IMR-90 (cell line): ENCODE measurements at regions not wholly inside any gene's neighbourhood (a gene's known extent, or its start where the extent isn't known, plus 50 kb on each side); places are given as distances from the start of the nearest gene placed in this dataset.

Experiments
- ATAC-seq: fragments of 200-7000 bp; cut with Tn5 transposase; 2 replicates; pipeline ENCODE4 v1.9.1; 2020; ENCODE audit warnings: low read depth, mild to moderate bottlenecking, moderate library complexity
- BruUV-seq: library from RNA; stranded (reverse); fragments of 400-500 nt; replicated peaks from 2 replicates; lab custom pipeline; 2021; lab: Mats Ljungman, UMichigan
- CTCF ChIA-PET: fragments of 300-600 bp; formaldehyde crosslinking; extraction: SDS; loops from one replicate; lab custom pipeline; 2021; ENCODE audit warnings: antibody characterized with exemption; lab: Yijun Ruan, JAX
- POLR2A ChIA-PET: fragments of 300-600 bp; sonication (Branson Sonifier 250); formaldehyde crosslinking; loops from one replicate; lab custom pipeline; 2022; ENCODE audit warnings: antibody characterized with exemption; ENCODE audit not compliant: unreplicated experiment; lab: Charles Lee
- DNase-seq: peaks from one replicate; pipeline ENCODE4 v3.0.0; 2013
- H2AFZ ChIP-seq: replicated peaks from 2 replicates; pipeline ENCODE3; 2013; ENCODE audit warnings: low read length, mild to moderate bottlenecking; ENCODE audit not compliant: poor library complexity
- H2AK5ac ChIP-seq: 2 replicates; pipeline ENCODE4 v1.6.1; 2013; ENCODE audit warnings: low read depth, low read length, inconsistent platforms
- H2AK9ac ChIP-seq: replicated peaks from 2 replicates; pipeline ENCODE3; 2013; ENCODE audit warnings: mild to moderate bottlenecking, low read depth, low read length, moderate library complexity; ENCODE audit not compliant: poor library complexity
- H2BK120ac ChIP-seq: 2 replicates; pipeline ENCODE4 v1.6.1; 2013; ENCODE audit warnings: low read depth, low read length, inconsistent platforms
- H2BK15ac ChIP-seq: 3 replicates; pipeline ENCODE4 v1.6.1; 2013; ENCODE audit warnings: low read depth, low read length, inconsistent platforms
- H2BK20ac ChIP-seq: 2 replicates; pipeline ENCODE4 v1.6.1; 2013; ENCODE audit warnings: low read depth, mild to moderate bottlenecking, inconsistent platforms, low read length, moderate library complexity
- H2BK5ac ChIP-seq: 2 replicates; pipeline ENCODE4 v1.6.1; 2013; ENCODE audit warnings: mild to moderate bottlenecking, low read depth, low read length, inconsistent platforms; ENCODE audit not compliant: poor library complexity, severe bottlenecking
- H3K14ac ChIP-seq: replicated peaks from 2 replicates; pipeline ENCODE4 v1.6.1; 2013; ENCODE audit warnings: low read depth, low read length, inconsistent platforms
- H3K18ac ChIP-seq: 2 replicates; pipeline ENCODE4 v1.6.1; 2013; ENCODE audit warnings: low read depth, low read length, control low read depth
- H3K23ac ChIP-seq: 2 replicates; pipeline ENCODE4 v1.6.1; 2013; ENCODE audit warnings: low read depth, low read length, inconsistent platforms
- H3K27ac ChIP-seq: 2 replicates; pipeline ENCODE4 v1.5.1; 2013; ENCODE audit warnings: mild to moderate bottlenecking, control low read depth, low read length; ENCODE audit not compliant: insufficient read depth
- H3K27me3 ChIP-seq: 2 replicates; pipeline ENCODE4 v1.6.1; 2013; ENCODE audit warnings: low read length; ENCODE audit not compliant: control insufficient read depth, insufficient read depth
- H3K36me3 ChIP-seq: 2 replicates; pipeline ENCODE4 v1.6.1; 2013; ENCODE audit warnings: low read length, mixed read lengths; ENCODE audit not compliant: control insufficient read depth, insufficient read depth
- H3K4ac ChIP-seq: 2 replicates; pipeline ENCODE4 v1.6.1; 2013; ENCODE audit warnings: low read depth, low read length, inconsistent platforms
- H3K4me1 ChIP-seq: 2 replicates; pipeline ENCODE4 v1.6.1; 2013; ENCODE audit warnings: low read length, mixed read lengths; ENCODE audit not compliant: control insufficient read depth, insufficient read depth
- H3K4me2 ChIP-seq: 2 replicates; pipeline ENCODE4 v1.6.1; 2013; ENCODE audit warnings: low read depth, mild to moderate bottlenecking, control low read depth, low read length, moderate library complexity
- H3K4me3 ChIP-seq: 2 replicates; pipeline ENCODE4 v1.5.1; 2013; ENCODE audit warnings: low read depth, mild to moderate bottlenecking, control low read depth, low read length, moderate library complexity; ENCODE audit not compliant: insufficient read depth
- H3K56ac ChIP-seq: 2 replicates; pipeline ENCODE4 v1.6.1; 2013; ENCODE audit warnings: low read length, inconsistent platforms; ENCODE audit not compliant: insufficient read depth; ENCODE audit errors: extremely low read depth
- H3K79me1 ChIP-seq, 2 experiments: 2 replicates each; pipeline ENCODE4 v1.6.1; 2013; ENCODE audit warnings: low read length in 2 of 2, inconsistent platforms in 1 of 2, low read depth in 1 of 2
- H3K9ac ChIP-seq: 2 replicates; pipeline ENCODE4 v1.6.1; 2013; ENCODE audit warnings: low read depth, low read length, control low read depth
- H3K9me1 ChIP-seq: 2 replicates; pipeline ENCODE4 v1.6.1; 2013; ENCODE audit warnings: low read length, inconsistent platforms; ENCODE audit not compliant: insufficient read depth
- H3K9me3 ChIP-seq: 2 replicates; pipeline ENCODE4 v1.6.1; 2013; ENCODE audit warnings: low read length; ENCODE audit not compliant: control insufficient read depth, insufficient read depth
- H4K20me1 ChIP-seq: 2 replicates; pipeline ENCODE4 v1.6.1; 2013; ENCODE audit warnings: low read length, inconsistent platforms; ENCODE audit not compliant: insufficient read depth
- H4K5ac ChIP-seq: 2 replicates; pipeline ENCODE4 v1.6.1; 2013; ENCODE audit warnings: mild to moderate bottlenecking, low read depth, low read length, control low read depth
- H4K8ac ChIP-seq, 2 experiments: 2 replicates each; pipeline ENCODE4 v1.6.1; 2013; ENCODE audit warnings: low read depth in 2 of 2, low read length in 2 of 2, control low read depth in 1 of 2, inconsistent platforms in 1 of 2
- H4K91ac ChIP-seq: 2 replicates; pipeline ENCODE4 v1.6.1; 2013; ENCODE audit warnings: low read depth, low read length, inconsistent platforms; ENCODE audit not compliant: insufficient read depth
- BHLHE40 ChIP-seq: fragments of 150-350 bp; IDR thresholded peaks from 2 replicates; pipeline ENCODE4 v1.6.1; 2016; ENCODE audit warnings: mild to moderate bottlenecking, low read depth, low read length
- CEBPB ChIP-seq: IDR thresholded peaks from 2 replicates; pipeline ENCODE4 v1.6.1; 2012; ENCODE audit warnings: low read depth, low read length, improper control_type of control experiment
- CHD1 ChIP-seq: IDR thresholded peaks from 2 replicates; pipeline ENCODE4 v1.6.1; 2012; ENCODE audit warnings: low read depth, low read length, improper control_type of control experiment
- FOS ChIP-seq: fragments of 150-350 bp; IDR thresholded peaks from 2 replicates; pipeline ENCODE4 v1.6.1; 2016; ENCODE audit warnings: low read depth, low read length
- MAFK ChIP-seq: IDR thresholded peaks from 2 replicates; pipeline ENCODE4 v1.6.1; 2012; ENCODE audit warnings: low read depth, low read length, improper control_type of control experiment
- MAZ ChIP-seq: IDR thresholded peaks from 2 replicates; pipeline ENCODE4 v1.6.1; 2012; ENCODE audit warnings: low read depth, mild to moderate bottlenecking, low read length, improper control_type of control experiment, moderate library complexity, borderline replicate concordance
- NFE2L2 ChIP-seq: fragments of 150-350 bp; IDR thresholded peaks from 2 replicates; pipeline ENCODE4 v1.6.1; 2016; ENCODE audit warnings: low read depth, mild to moderate bottlenecking, low read length
- POLR2A ChIP-seq: IDR thresholded peaks from 2 replicates; pipeline ENCODE4 v1.6.1; 2012; ENCODE audit warnings: mild to moderate bottlenecking, low read depth, low read length
- RAD21 ChIP-seq: IDR thresholded peaks from 2 replicates; pipeline ENCODE4 v1.6.1; 2012; ENCODE audit warnings: low read length, improper control_type of control experiment
- RCOR1 ChIP-seq: IDR thresholded peaks from 2 replicates; pipeline ENCODE4 v1.6.1; 2012; ENCODE audit warnings: mild to moderate bottlenecking, low read length, improper control_type of control experiment; ENCODE audit not compliant: insufficient replicate concordance
- RFX5 ChIP-seq: IDR thresholded peaks from 2 replicates; pipeline ENCODE4 v1.8.0; 2012; ENCODE audit warnings: low read depth, mild to moderate bottlenecking, low read length, moderate library complexity
- SMC3 ChIP-seq: fragments of 150-350 bp; IDR thresholded peaks from 2 replicates; pipeline ENCODE4 v1.6.1; 2016; ENCODE audit warnings: low read depth, mild to moderate bottlenecking, antibody characterized with exemption, low read length, moderate library complexity
- USF2 ChIP-seq: fragments of 150-350 bp; IDR thresholded peaks from 2 replicates; pipeline ENCODE4 v1.6.1; 2017; ENCODE audit warnings: mild to moderate bottlenecking, antibody characterized with exemption, low read length, low read depth
- WGBS, 2 experiments: methylation state at CpG; one replicate each; pipeline versions ENCODE4 v1.1.5 to v1.1.7; 2013; ENCODE audit warnings: missing lambda C conversion rate in 2 of 2; ENCODE audit not compliant: insufficient read length in 1 of 2; ENCODE audit errors: extremely low coverage in 2 of 2; 5-methylcytosine and 5-hydroxymethylcytosine counted together
- dilution Hi-C: fragments of 300-500 bp; cut with HindIII; formaldehyde crosslinking; loops from one replicate; pipeline ENCODE4 v1.14.3; 2018; ENCODE audit warnings: low sequenced_read_pairs; ENCODE audit not compliant: unreplicated experiment
- in situ Hi-C: fragments of 300-500 bp; cut with MboI; formaldehyde crosslinking; loops from 3 replicates; pipeline ENCODE4 v1.14.3; 2019; ENCODE audit warnings: low sequenced_read_pairs, inconsistent platforms, mixed read lengths
- intact Hi-C: fragments of 100-400 bp; cut with micrococcal nuclease; formaldehyde crosslinking; loops from 2 replicates; pipeline ENCODE4 v1.10.0; 2022
- TF ChIP-seq, protein P1 (sequence below): conservative IDR thresholded peaks from 2 replicates; pipeline ENCODE4 v1.5.1; 2012; ENCODE audit warnings: mild to moderate bottlenecking, low read depth, low read length, improper control_type of control experiment
- TF ChIP-seq, protein P2 (sequence below): fragments of 150-350 bp; IDR thresholded peaks from 2 replicates; pipeline ENCODE4 v1.6.1; 2016; ENCODE audit warnings: low read depth, mild to moderate bottlenecking, low read length, moderate library complexity, borderline replicate concordance

- H4K91ac ChIP-seq: 0 out of 2 replicates have a peak overlapping the region, but pooled peaks have one; percentile 4
- H2BK5ac ChIP-seq: peak overlapping the region; percentile 81
- H3K79me1 ChIP-seq: no peaks in the 10 kb centered on the region; a peak in 1 of 4 replicates
- no peak overlapping the region for H2BK15ac ChIP-seq
- intact Hi-C loops (loop anchor here (1.0 to 10.0 kb wide), 2 partner anchors 68 to 222 kb away; no protein-coding TSS in a partner anchor), in situ Hi-C loops (no loop called here), dilution Hi-C loops (no loop called here)
- no peaks in the 10 kb centered on the region for H4K20me1 ChIP-seq
- H2BK120ac ChIP-seq: peak overlapping the region; percentile 97
- peak overlapping the region; percentile 39; the same call in 1 of the 2 replicates for H3K4me2 ChIP-seq
- H3K9ac ChIP-seq: no peak overlapping the region
- WGBS, 2 experiments: 0% methylated on average over 1 of the region's 7 CpGs; no CpG with 5 or more reads in 1 of the 2 experiments
- peaks cover 3% of the 10 kb centered on the region for H3K9me1 ChIP-seq
- peak overlapping the region; percentile 99; the same call in 1 of the 2 replicates for H3K18ac ChIP-seq
- H3K56ac ChIP-seq: no peak overlapping the region
- TF ChIP-seq RAD21 (no peak; the same call in 1 of the 2 replicates), RFX5 (no peak), NFE2L2 (no peak), USF2 (no peak), CEBPB (peak; percentile 95), BHLHE40 (no peak; the same call in 1 of the 2 replicates), CHD1 (no peak), MAFK (no peak), MAZ (no peak), FOS (peak; percentile 28), POLR2A (no peak), RCOR1 (peak; percentile 40), SMC3 (peak; percentile 1; the same call in 1 of the 2 replicates)
- TF ChIP-seq, protein P1, sequence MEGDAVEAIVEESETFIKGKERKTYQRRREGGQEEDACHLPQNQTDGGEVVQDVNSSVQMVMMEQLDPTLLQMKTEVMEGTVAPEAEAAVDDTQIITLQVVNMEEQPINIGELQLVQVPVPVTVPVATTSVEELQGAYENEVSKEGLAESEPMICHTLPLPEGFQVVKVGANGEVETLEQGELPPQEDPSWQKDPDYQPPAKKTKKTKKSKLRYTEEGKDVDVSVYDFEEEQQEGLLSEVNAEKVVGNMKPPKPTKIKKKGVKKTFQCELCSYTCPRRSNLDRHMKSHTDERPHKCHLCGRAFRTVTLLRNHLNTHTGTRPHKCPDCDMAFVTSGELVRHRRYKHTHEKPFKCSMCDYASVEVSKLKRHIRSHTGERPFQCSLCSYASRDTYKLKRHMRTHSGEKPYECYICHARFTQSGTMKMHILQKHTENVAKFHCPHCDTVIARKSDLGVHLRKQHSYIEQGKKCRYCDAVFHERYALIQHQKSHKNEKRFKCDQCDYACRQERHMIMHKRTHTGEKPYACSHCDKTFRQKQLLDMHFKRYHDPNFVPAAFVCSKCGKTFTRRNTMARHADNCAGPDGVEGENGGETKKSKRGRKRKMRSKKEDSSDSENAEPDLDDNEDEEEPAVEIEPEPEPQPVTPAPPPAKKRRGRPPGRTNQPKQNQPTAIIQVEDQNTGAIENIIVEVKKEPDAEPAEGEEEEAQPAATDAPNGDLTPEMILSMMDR: no peak
- TF ChIP-seq, protein P2, sequence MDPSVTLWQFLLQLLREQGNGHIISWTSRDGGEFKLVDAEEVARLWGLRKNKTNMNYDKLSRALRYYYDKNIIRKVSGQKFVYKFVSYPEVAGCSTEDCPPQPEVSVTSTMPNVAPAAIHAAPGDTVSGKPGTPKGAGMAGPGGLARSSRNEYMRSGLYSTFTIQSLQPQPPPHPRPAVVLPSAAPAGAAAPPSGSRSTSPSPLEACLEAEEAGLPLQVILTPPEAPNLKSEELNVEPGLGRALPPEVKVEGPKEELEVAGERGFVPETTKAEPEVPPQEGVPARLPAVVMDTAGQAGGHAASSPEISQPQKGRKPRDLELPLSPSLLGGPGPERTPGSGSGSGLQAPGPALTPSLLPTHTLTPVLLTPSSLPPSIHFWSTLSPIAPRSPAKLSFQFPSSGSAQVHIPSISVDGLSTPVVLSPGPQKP: no peak
- peaks cover 8% of the 10 kb centered on the region for H3K4me1 ChIP-seq
- no peaks in the 10 kb centered on the region for H3K27me3 ChIP-seq
- no TSS peak for BruUV-seq
- no peak overlapping the region for H3K4me3 ChIP-seq
- no peak overlapping the region for H2AK5ac ChIP-seq
- no peak overlapping the region; the same call in 1 of the 2 replicates for H3K14ac ChIP-seq
- no peak overlapping the region for H3K27ac ChIP-seq
- ATAC-seq (peak; percentile 92), DNase-seq (peak; percentile 98)
- no peak overlapping the region for H4K5ac ChIP-seq
- no peaks in the 10 kb centered on the region for H3K9me3 ChIP-seq
- POLR2A ChIA-PET: no interaction called here
- no peak overlapping the region for H2AFZ ChIP-seq
- CTCF ChIA-PET: no interaction called here
- peak overlapping the region; percentile 19; the same call in 1 of the 2 replicates for H3K23ac ChIP-seq
- peak overlapping the region; percentile 32; the same call in 1 of the 2 replicates for H3K4ac ChIP-seq
- no peaks in the 10 kb centered on the region for H3K36me3 ChIP-seq
- H2AK9ac ChIP-seq: no peak overlapping the region
- H4K8ac ChIP-seq: peak overlapping the region in 1 of 2 experiments; percentile 22; a peak in 1 of 4 replicates
- peak overlapping the region; percentile 96; the same call in 1 of the 2 replicates for H2BK20ac ChIP-seq
Observed at GRCh38 chr7:40986351-40986873, 716.5 kb downstream of the INHBA start.
